A549 (cell line): ENCODE measurements at regions not wholly inside any gene's neighbourhood (a gene's known extent, or its start where the extent isn't known, plus 50 kb on each side); places are given as distances from the start of the nearest gene placed in this dataset.

Source experiments
- ATAC-seq, 2 experiments: fragments of 200-7000 bp in 1 of 2; fragments of >200 bp in 1 of 2; cut with Nextera tagmentation in 1 of 2; cut with Tn5 transposase in 1 of 2; 3 replicates each; pipeline versions ENCODE4 v1.8.0 to v1.9.1; 2018 to 2020; ENCODE audit warnings: mild to moderate bottlenecking in 1 of 2, moderate library complexity in 1 of 2
- CTCF ChIA-PET: fragments of 300-600 bp; sonication (Branson Sonifier 250); formaldehyde crosslinking; extraction: SDS; loops from one replicate; lab custom pipeline; 2021; ENCODE audit warnings: antibody characterized with exemption, inconsistent platforms; lab: Yijun Ruan, JAX
- POLR2A ChIA-PET: fragments of 350-600 bp; formaldehyde crosslinking; extraction: SDS; loops from one replicate; lab custom pipeline; 2021; ENCODE audit warnings: antibody characterized with exemption, inconsistent platforms; lab: Yijun Ruan, JAX
- DNase-seq, 2 experiments: peaks; one replicate each; pipeline versions ENCODE4 v3.0.0 to v3.0.0-alpha.2; 2011 to 2016; ENCODE audit warnings: low read depth in 1 of 2, low spot score in 1 of 2
- FAIRE-seq: peaks from 2 replicates; lab custom pipeline; 2011; peaks lifted over from hg19 to GRCh38; lab: Jason Lieb, UNC
- H3K27ac ChIP-seq, 2 experiments: fragments of >200 bp; sonication (Bioruptor Twin); formaldehyde crosslinking; 3 replicates each; pipeline ENCODE4 v1.5.1; 2016 to 2017
- H3K4me1 ChIP-seq: fragments of >200 bp; sonication (Bioruptor Twin); formaldehyde crosslinking; 3 replicates; pipeline ENCODE4 v1.6.1; 2016
- H3K4me2 ChIP-seq: fragments of >200 bp; sonication (Bioruptor Twin); formaldehyde crosslinking; 3 replicates; pipeline ENCODE4 v1.6.1; 2016
- H3K4me3 ChIP-seq: fragments of >200 bp; sonication (Bioruptor Twin); formaldehyde crosslinking; 3 replicates; pipeline ENCODE4 v1.5.1; 2016
- H3K9me3 ChIP-seq: fragments of >200 bp; sonication (Bioruptor Twin); formaldehyde crosslinking; 3 replicates; pipeline ENCODE4 v1.6.1; 2016
- CBX2 ChIP-seq: fragments of 200-600 bp; sonication (generic); IDR thresholded peaks from 2 replicates; pipeline ENCODE4 v1.6.1; 2016; ENCODE audit warnings: low read depth, mild to moderate bottlenecking, borderline replicate concordance
- EHF ChIP-seq: fragments of 250-450 bp; sonication (Bioruptor Pico); IDR thresholded peaks from 2 replicates; pipeline ENCODE4 v1.5.0; 2020; ENCODE audit warnings: mild to moderate bottlenecking
- ESRRA ChIP-seq: fragments of 150-350 bp; IDR thresholded peaks from 2 replicates; pipeline ENCODE4 v1.6.1; 2014; ENCODE audit warnings: mild to moderate bottlenecking, low read length, borderline replicate concordance
- FOSB ChIP-seq: fragments of 250-450 bp; sonication (Bioruptor Pico); IDR thresholded peaks from 2 replicates; pipeline ENCODE4 v1.5.0; 2020; ENCODE audit warnings: mild to moderate bottlenecking, moderate library complexity
- GATA3 ChIP-seq: IDR thresholded peaks from 2 replicates; pipeline ENCODE4 v1.6.1; 2012; ENCODE audit warnings: borderline replicate concordance
- HOXB13 ChIP-seq: fragments of 250-450 bp; sonication (Bioruptor Pico); IDR thresholded peaks from 2 replicates; pipeline ENCODE4 v1.5.0; 2020; ENCODE audit warnings: low read depth, mild to moderate bottlenecking, moderate library complexity
- HOXB5 ChIP-seq: fragments of 250-450 bp; sonication (Bioruptor Pico); IDR thresholded peaks from 2 replicates; pipeline ENCODE4 v1.5.0; 2020; ENCODE audit warnings: mild to moderate bottlenecking, moderate library complexity
- MAFK ChIP-seq: fragments of 450-650 bp; IDR thresholded peaks from 2 replicates; pipeline ENCODE4 v1.6.1; 2014; ENCODE audit not compliant: partially characterized antibody
- MAZ ChIP-seq: fragments of 150-350 bp; IDR thresholded peaks from 2 replicates; pipeline ENCODE4 v1.6.1; 2014; ENCODE audit warnings: antibody characterized with exemption, low read depth, low read length, borderline replicate concordance
- NPAS2 ChIP-seq: fragments of 250-450 bp; sonication (Bioruptor Pico); IDR thresholded peaks from 2 replicates; pipeline ENCODE4 v1.8.0; 2022; ENCODE audit warnings: mild to moderate bottlenecking, moderate library complexity, borderline replicate concordance
- PHF8 ChIP-seq: fragments of 200-600 bp; sonication (generic); IDR thresholded peaks from 2 replicates; pipeline ENCODE4 v1.6.1; 2016; ENCODE audit warnings: low read depth, mild to moderate bottlenecking, antibody characterized with exemption, moderate library complexity, borderline replicate concordance
- POLR2AphosphoS2 ChIP-seq: conservative IDR thresholded peaks from 2 replicates; pipeline ENCODE4 v1.6.1; 2012; ENCODE audit warnings: low read length, improper control_type of control experiment, inconsistent platforms
- RAD21 ChIP-seq, 2 experiments: fragments of >200 bp in 1 of 2; sonication (Bioruptor Twin) in 1 of 2; formaldehyde crosslinking in 1 of 2; IDR thresholded peaks in 1 of 2; conservative IDR thresholded peaks in 1 of 2; 2 replicates in 1 of 2; 3 replicates in 1 of 2; pipeline ENCODE4 v1.6.1; 2012 to 2018; ENCODE audit warnings: inconsistent platforms in 1 of 2
- SREBF2 ChIP-seq: fragments of 450-650 bp; IDR thresholded peaks from 2 replicates; pipeline ENCODE4 v1.6.1; 2014; ENCODE audit warnings: mild to moderate bottlenecking, moderate library complexity
- TFCP2L1 ChIP-seq: fragments of 250-450 bp; sonication (Bioruptor Pico); IDR thresholded peaks from 2 replicates; pipeline ENCODE4 v1.5.0; 2021; ENCODE audit warnings: mild to moderate bottlenecking
- ZSCAN20 ChIP-seq: fragments of 250-450 bp; sonication (Bioruptor Pico); IDR thresholded peaks from 2 replicates; pipeline ENCODE4 v1.8.0; 2022; ENCODE audit warnings: mild to moderate bottlenecking, moderate library complexity
- WGBS: methylation state at CpG from one replicate; pipeline ENCODE4 v1.1.6; 2017; ENCODE audit errors: missing lambda C conversion rate; 5-methylcytosine and 5-hydroxymethylcytosine counted together
- TF ChIP-seq, protein P1 (sequence below): fragments of >200 bp; sonication (Bioruptor Twin); formaldehyde crosslinking; IDR thresholded peaks from 3 replicates; pipeline ENCODE4 v1.6.1; 2016
- TF ChIP-seq, protein P2 (sequence below): fragments of 150-350 bp; IDR thresholded peaks from 2 replicates; pipeline ENCODE4 v1.6.1; 2014; ENCODE audit warnings: low read depth, mild to moderate bottlenecking, low read length
- TF ChIP-seq, protein P3 (sequence below): fragments of 250-450 bp; sonication (Bioruptor Pico); IDR thresholded peaks from 2 replicates; pipeline ENCODE4 v1.5.0; 2020; ENCODE audit warnings: low read depth, mild to moderate bottlenecking, moderate library complexity
- TF ChIP-seq, protein P4 (sequence below): fragments of >200 bp; sonication (Bioruptor Twin); formaldehyde crosslinking; IDR thresholded peaks from 2 replicates; pipeline ENCODE4 v1.6.1; 2016
- TF ChIP-seq, protein P5 (sequence below): fragments of >200 bp; sonication (Bioruptor Twin); formaldehyde crosslinking; IDR thresholded peaks from 3 replicates; pipeline ENCODE4 v1.5.1; 2016

DNA sequence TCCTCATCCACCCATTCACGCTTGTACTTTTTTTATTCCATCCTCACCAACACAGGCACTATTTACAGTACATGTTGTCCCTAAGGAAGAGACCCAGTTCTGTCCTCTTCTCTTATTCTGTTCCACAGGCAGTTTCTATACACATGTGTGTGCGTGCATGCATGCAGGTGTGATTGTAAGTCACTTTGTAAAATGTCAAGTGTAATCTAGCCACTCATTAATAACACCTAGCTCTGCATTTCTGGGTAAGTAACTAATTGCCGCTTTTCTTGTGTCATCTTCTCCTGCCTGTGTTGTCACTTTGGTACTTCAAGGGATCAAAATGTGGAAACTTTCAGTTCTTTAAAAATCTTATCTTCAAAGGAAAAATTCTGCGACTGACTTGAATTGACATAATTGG lies 377.2 kb downstream of the SEC16B start:
- POLR2A ChIA-PET = no interaction called here
- no peak overlapping the region for H3K27ac ChIP-seq
- no peaks in the 10 kb centered on the region for H3K4me1 ChIP-seq
- no peak overlapping the region for H3K4me3 ChIP-seq
- DNase-seq (no peak), FAIRE-seq (no peak)
- no peaks in the 10 kb centered on the region for H3K9me3 ChIP-seq
- CTCF ChIA-PET = no interaction called here
- TF ChIP-seq RAD21 (conservative IDR thresholded peaks at IDR 0.05 in 1 of 2, IDR thresholded peaks at IDR 0.05 in 1 of 2) (no peak), FOSB (no peak), SREBF2 (no peak), NPAS2 (no peak), EHF (no peak), POLR2AphosphoS2 (no peak), HOXB5 (no peak), ESRRA (no peak), MAFK (no peak), ZSCAN20 (CRISPR knock-in tag) (no peak), GATA3 (no peak), TFCP2L1 (no peak)
- TF ChIP-seq, protein P1, sequence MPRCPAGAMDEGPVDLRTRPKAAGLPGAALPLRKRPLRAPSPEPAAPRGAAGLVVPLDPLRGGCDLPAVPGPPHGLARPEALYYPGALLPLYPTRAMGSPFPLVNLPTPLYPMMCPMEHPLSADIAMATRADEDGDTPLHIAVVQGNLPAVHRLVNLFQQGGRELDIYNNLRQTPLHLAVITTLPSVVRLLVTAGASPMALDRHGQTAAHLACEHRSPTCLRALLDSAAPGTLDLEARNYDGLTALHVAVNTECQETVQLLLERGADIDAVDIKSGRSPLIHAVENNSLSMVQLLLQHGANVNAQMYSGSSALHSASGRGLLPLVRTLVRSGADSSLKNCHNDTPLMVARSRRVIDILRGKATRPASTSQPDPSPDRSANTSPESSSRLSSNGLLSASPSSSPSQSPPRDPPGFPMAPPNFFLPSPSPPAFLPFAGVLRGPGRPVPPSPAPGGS = no peak
- TF ChIP-seq, protein P2, sequence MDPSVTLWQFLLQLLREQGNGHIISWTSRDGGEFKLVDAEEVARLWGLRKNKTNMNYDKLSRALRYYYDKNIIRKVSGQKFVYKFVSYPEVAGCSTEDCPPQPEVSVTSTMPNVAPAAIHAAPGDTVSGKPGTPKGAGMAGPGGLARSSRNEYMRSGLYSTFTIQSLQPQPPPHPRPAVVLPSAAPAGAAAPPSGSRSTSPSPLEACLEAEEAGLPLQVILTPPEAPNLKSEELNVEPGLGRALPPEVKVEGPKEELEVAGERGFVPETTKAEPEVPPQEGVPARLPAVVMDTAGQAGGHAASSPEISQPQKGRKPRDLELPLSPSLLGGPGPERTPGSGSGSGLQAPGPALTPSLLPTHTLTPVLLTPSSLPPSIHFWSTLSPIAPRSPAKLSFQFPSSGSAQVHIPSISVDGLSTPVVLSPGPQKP = no peak
- TF ChIP-seq, protein P3, sequence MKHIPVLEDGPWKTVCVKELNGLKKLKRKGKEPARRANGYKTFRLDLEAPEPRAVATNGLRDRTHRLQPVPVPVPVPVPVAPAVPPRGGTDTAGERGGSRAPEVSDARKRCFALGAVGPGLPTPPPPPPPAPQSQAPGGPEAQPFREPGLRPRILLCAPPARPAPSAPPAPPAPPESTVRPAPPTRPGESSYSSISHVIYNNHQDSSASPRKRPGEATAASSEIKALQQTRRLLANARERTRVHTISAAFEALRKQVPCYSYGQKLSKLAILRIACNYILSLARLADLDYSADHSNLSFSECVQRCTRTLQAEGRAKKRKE = no peak
- TF ChIP-seq, protein P4, sequence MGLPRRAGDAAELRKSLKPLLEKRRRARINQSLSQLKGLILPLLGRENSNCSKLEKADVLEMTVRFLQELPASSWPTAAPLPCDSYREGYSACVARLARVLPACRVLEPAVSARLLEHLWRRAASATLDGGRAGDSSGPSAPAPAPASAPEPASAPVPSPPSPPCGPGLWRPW = no peak
- TF ChIP-seq, protein P5, sequence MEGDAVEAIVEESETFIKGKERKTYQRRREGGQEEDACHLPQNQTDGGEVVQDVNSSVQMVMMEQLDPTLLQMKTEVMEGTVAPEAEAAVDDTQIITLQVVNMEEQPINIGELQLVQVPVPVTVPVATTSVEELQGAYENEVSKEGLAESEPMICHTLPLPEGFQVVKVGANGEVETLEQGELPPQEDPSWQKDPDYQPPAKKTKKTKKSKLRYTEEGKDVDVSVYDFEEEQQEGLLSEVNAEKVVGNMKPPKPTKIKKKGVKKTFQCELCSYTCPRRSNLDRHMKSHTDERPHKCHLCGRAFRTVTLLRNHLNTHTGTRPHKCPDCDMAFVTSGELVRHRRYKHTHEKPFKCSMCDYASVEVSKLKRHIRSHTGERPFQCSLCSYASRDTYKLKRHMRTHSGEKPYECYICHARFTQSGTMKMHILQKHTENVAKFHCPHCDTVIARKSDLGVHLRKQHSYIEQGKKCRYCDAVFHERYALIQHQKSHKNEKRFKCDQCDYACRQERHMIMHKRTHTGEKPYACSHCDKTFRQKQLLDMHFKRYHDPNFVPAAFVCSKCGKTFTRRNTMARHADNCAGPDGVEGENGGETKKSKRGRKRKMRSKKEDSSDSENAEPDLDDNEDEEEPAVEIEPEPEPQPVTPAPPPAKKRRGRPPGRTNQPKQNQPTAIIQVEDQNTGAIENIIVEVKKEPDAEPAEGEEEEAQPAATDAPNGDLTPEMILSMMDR = no peak
- TF ChIP-seq, all 56 proteins: peak for 0
- whole genome bisulfite sequencing = 39% methylated on average over 4 of the region's 4 CpGs
- ATAC-seq = no peak
- no peak overlapping the region for H3K4me2 ChIP-seq

DNA sequence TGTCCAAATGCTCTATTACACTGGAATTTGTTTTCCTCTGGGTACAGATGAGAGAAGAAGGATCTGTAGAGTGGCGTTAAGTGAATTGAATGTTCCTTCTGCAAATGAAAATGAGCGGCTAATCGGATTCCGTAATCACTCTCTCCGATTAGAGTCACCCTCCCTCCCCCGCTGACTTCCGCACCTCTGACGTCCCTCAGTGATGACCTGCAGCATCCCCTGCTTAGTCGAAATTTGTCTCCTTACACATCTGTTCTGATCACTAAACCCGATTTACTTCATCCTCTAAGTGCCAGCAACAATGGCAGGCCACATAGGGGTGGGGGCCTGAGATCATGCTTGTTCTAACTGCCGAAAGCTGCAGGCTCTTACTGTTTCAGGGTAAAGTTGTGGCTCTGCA lies 378.7 kb downstream of the SEC16B start:
- Histone ChIP-seq H3K4me1 (no peaks in the 10 kb centered on the region), H3K4me2 (no peak overlapping the region), H3K27ac (no peak overlapping the region), H3K9me3 (no peaks in the 10 kb centered on the region), H3K4me3 (no peak overlapping the region)
- FAIRE-seq (no peak), ATAC-seq (no peak), DNase-seq (no peak)
- POLR2A ChIA-PET = no interaction called here
- TF ChIP-seq HOXB5 = no peak
- TF ChIP-seq MAZ = no peak
- no peak for TF ChIP-seq CBX2
- TF ChIP-seq ZSCAN20 (CRISPR knock-in tag) = no peak
- no peak for TF ChIP-seq HOXB13 (CRISPR knock-in tag)
- TF ChIP-seq PHF8 = no peak
- no peak for TF ChIP-seq MAFK
- TF ChIP-seq GATA3 = no peak
- WGBS = 53% methylated on average over 11 of the region's 11 CpGs
- CTCF ChIA-PET = no interaction called here
